ENCODE measurements at regions not wholly inside any gene's neighbourhood (a gene's known extent, or its start where the extent isn't known, plus 50 kb on each side); places are given as distances from the start of the nearest gene placed in this dataset.

DNA sequence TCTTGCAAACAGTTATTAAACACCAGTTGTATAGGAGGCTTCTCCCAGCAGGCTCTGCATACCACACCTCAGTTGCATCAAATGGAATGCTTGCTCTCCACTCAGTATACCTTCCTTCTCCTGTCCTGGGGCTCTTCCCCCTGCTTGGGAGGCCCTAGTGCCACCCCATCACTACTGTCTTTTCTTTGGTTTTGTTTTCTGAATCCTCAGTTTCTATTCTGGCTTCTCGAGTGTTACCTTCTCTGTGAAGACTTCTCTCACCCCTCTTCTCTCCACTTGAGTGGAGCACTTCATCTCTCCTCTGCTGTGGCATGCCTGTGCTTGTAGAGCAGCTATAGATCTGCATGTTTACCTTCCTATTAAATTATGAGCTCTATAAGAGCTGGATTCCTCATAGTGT is 75.7 kb upstream of the TPRG1 start:
- TF ChIP-seq TAF1 (IDR thresholded peaks at IDR 0.05; ENCODE audit: borderline replicate concordance, low read depth, low read length), result no peak
- TF ChIP-seq POLR2A (IDR thresholded peaks at IDR 0.05; ENCODE audit: low read depth, low read length), result no peak
- TF ChIP-seq POLR2AphosphoS5 (IDR thresholded peaks at IDR 0.05; ENCODE audit: low read depth, low read length), result no peak

Data from GM12892 (cell line).